ENCODE measurements at regions not wholly inside any gene's neighbourhood (a gene's known extent, or its start where the extent isn't known, plus 50 kb on each side); places are given as distances from the start of the nearest gene placed in this dataset.

GRCh38 chr13:111937777-111938311, 129.1 kb upstream of the SOX1 start:
- Histone ChIP-seq H3K27ac (ENCODE audit: low read depth, low read length) (no peak overlapping the region), H3K4me2 (ENCODE audit: insufficient read depth in 1 of 2, low read depth in 2 of 2, low read length in 2 of 2) (no peak overlapping the region), H3K9me3 (ENCODE audit: insufficient read depth in 2 of 2, low read depth in 1 of 2, low read length in 1 of 2) (no peaks in the 10 kb centered on the region), H3K14ac (ENCODE audit: insufficient read length) (no peak overlapping the region), H2AFZ (ENCODE audit: low read length) (no peak overlapping the region), H3K27me3 (replicated peaks in 1 of 4; ENCODE audit: control insufficient read depth in 3 of 4, extremely low read depth in 1 of 4, insufficient read depth in 3 of 4, low read length in 3 of 4) (peaks cover 0 to 1% (median 0%) of the 10 kb centered on the region in 4 experiments; a peak in 2 of 7 replicates), H4K8ac (ENCODE audit: extremely low read depth, insufficient read depth, low read length) (no peak overlapping the region), H4K20me1 (replicated peaks in 1 of 2; ENCODE audit: control insufficient read depth in 1 of 2, insufficient read depth in 2 of 2, low read length in 2 of 2) (peaks cover 0 to 6% of the 10 kb centered on the region in 2 experiments), H3K23ac (ENCODE audit: insufficient read length) (no peak overlapping the region), H3K36me3 (ENCODE audit: control insufficient read depth in 2 of 4, insufficient read depth in 4 of 4, low read length in 3 of 4) (no peaks in the 10 kb centered on the region), H2BK15ac (ENCODE audit: low read length) (no peak overlapping the region), H4K5ac (ENCODE audit: insufficient read length, low read depth, low read length) (no peak overlapping the region), H2BK20ac (ENCODE audit: low read length) (no peak overlapping the region), H2BK120ac (replicated peaks; ENCODE audit: low read depth, low read length) (no peak overlapping the region), H2AK5ac (ENCODE audit: low read depth, low read length) (no peak overlapping the region), H2BK12ac (ENCODE audit: low read depth, low read length) (no peak overlapping the region), H4K91ac (replicated peaks; ENCODE audit: insufficient read length, low read length) (no peak overlapping the region), H3K4me3 (ENCODE audit: extremely low read depth in 1 of 4, insufficient read depth in 2 of 4, low read depth in 3 of 4, low read length in 4 of 4) (no peak overlapping the region), H3K79me2 (ENCODE audit: control insufficient read depth in 1 of 2, insufficient read depth in 2 of 2, low read length in 2 of 2) (no peaks in the 10 kb centered on the region), H3K56ac (replicated peaks; ENCODE audit: insufficient read length, low read depth, low read length) (no peak overlapping the region), H3K4me1 (replicated peaks in 1 of 4; ENCODE audit: control insufficient read depth in 3 of 4, insufficient read depth in 4 of 4, low read length in 3 of 4) (no peaks in the 10 kb centered on the region), H3K4ac (replicated peaks; ENCODE audit: insufficient read length, low read depth, low read length) (no peak overlapping the region), H3K9ac (replicated peaks in 1 of 4; ENCODE audit: extremely low read depth in 1 of 4, low read depth in 3 of 4, low read length in 3 of 4) (no peak overlapping the region), H3K18ac (ENCODE audit: extremely low read depth, low read length) (no peak overlapping the region), H3K79me1 (ENCODE audit: low read depth, low read length) (no peaks in the 10 kb centered on the region), H2BK5ac (ENCODE audit: low read depth, low read length) (no peak overlapping the region), H3K23me2 (ENCODE audit: low read depth, low read length) (peaks cover 10% of the 10 kb centered on the region; the same call in 1 of the 2 replicates)
- TF ChIP-seq YY1 (IDR thresholded peaks at IDR 0.05; ENCODE audit: low read depth, low read length) (no peak), NRF1 (IDR thresholded peaks at IDR 0.05; ENCODE audit: low read depth, low read length) (no peak), SP2 (IDR thresholded peaks at IDR 0.05; ENCODE audit: low read length) (no peak)
- FAIRE-seq, result no peak
- DNase-seq (ENCODE audit: low read depth in 1 of 2, low spot score in 2 of 2), result peak in 1 of 2 experiments; percentile 24
- ChIA-PET POLR2A (ENCODE audit: partially characterized antibody) (no interaction called here), CTCF (ENCODE audit: partially characterized antibody) (no interaction called here)
- 86% methylated on average over 9 of the region's 9 CpGs; no CpG with 5 or more reads in 1 of the 2 experiments for WGBS, 2 experiments (ENCODE audit: extremely low coverage in 1 of 2, insufficient coverage in 1 of 2, insufficient read length in 1 of 2, insufficient replicate concordance in 2 of 2, low coverage in 1 of 2, low lambda C conversion rate in 2 of 2, missing lambda C conversion rate in 1 of 2)
